ENCODE measurements at regions not wholly inside any gene's neighbourhood (a gene's known extent, or its start where the extent isn't known, plus 50 kb on each side); places are given as distances from the start of the nearest gene placed in this dataset.

GRCh38 chr5:61824396-61824795 lies 481.6 kb upstream of the KIF2A start:
- TF ChIP-seq POLR2A (IDR thresholded peaks at IDR 0.05) = no peak
- TF ChIP-seq, protein P1, sequence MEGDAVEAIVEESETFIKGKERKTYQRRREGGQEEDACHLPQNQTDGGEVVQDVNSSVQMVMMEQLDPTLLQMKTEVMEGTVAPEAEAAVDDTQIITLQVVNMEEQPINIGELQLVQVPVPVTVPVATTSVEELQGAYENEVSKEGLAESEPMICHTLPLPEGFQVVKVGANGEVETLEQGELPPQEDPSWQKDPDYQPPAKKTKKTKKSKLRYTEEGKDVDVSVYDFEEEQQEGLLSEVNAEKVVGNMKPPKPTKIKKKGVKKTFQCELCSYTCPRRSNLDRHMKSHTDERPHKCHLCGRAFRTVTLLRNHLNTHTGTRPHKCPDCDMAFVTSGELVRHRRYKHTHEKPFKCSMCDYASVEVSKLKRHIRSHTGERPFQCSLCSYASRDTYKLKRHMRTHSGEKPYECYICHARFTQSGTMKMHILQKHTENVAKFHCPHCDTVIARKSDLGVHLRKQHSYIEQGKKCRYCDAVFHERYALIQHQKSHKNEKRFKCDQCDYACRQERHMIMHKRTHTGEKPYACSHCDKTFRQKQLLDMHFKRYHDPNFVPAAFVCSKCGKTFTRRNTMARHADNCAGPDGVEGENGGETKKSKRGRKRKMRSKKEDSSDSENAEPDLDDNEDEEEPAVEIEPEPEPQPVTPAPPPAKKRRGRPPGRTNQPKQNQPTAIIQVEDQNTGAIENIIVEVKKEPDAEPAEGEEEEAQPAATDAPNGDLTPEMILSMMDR (IDR thresholded peaks at IDR 0.05) = no peak

Data from body of pancreas (tissue), 4 donors.